ENCODE measurements at regions not wholly inside any gene's neighbourhood (a gene's known extent, or its start where the extent isn't known, plus 50 kb on each side); places are given as distances from the start of the nearest gene placed in this dataset.

GRCh38 chr10:107718864-107719263 is 554.4 kb upstream of the SORCS1 start:
- no peak for TF ChIP-seq CTCF (conservative IDR thresholded peaks at IDR 0.05; ENCODE audit: low read length)
- no peak for TF ChIP-seq EZH2phosphoT487 (IDR thresholded peaks at IDR 0.05; ENCODE audit: borderline replicate concordance, low read depth, low read length)

All from OCI-LY7 (cell line).